GM10266 (cell line): ENCODE measurements at regions not wholly inside any gene's neighbourhood (a gene's known extent, or its start where the extent isn't known, plus 50 kb on each side); places are given as distances from the start of the nearest gene placed in this dataset.

Experiments used
- DNase-seq: peaks from one replicate; pipeline ENCODE4 v3.0.0; 2012; ENCODE audit errors: extremely low spot score
- CTCF ChIP-seq: IDR thresholded peaks from 2 replicates; pipeline ENCODE4 v1.5.1; 2012; ENCODE audit warnings: mild to moderate bottlenecking, low read depth; ENCODE audit not compliant: control insufficient read depth, insufficient read depth; ENCODE audit errors: missing control alignments

- no peak for TF ChIP-seq CTCF
- DNase-seq: no peak
Observed at GRCh38 chr3:56990641-56991015, 69.8 kb upstream of the SPATA12 start.

GRCh38 chr3:56989977-56990640, 70.4 kb upstream of the SPATA12 start:
- TF ChIP-seq CTCF: no peak

GRCh38 chr3:56989169-56989976, 71.1 kb upstream of the SPATA12 start:
- TF ChIP-seq CTCF: no peak
- DNase-seq: no peak

More at GRCh38 chr3:56989977-56990640, 70.4 kb upstream of the SPATA12 start:
- DNase-seq: no peak

- DNase-seq: peak; percentile 40
- peak; percentile 63 for TF ChIP-seq CTCF
Observed at GRCh38 chr3:56988458-56989168, 71.9 kb upstream of the SPATA12 start.

- DNase-seq: no peak
- peak; percentile 34 for TF ChIP-seq CTCF
Observed at GRCh38 chr3:56987238-56987895, 73.1 kb upstream of the SPATA12 start.

- no peak for DNase-seq
- TF ChIP-seq CTCF: no peak
Observed at GRCh38 chr3:56986347-56986746, 74.1 kb upstream of the SPATA12 start.
